Lower leg skin (tissue), 3 donors: ENCODE measurements at regions not wholly inside any gene's neighbourhood (a gene's known extent, or its start where the extent isn't known, plus 50 kb on each side); places are given as distances from the start of the nearest gene placed in this dataset.

Experiments
- POLR2A ChIP-seq, 2 donors: fragments of 450-650 bp; IDR thresholded peaks; one replicate each; pipeline ENCODE4 v1.6.1; 2016 to 2017; ENCODE audit warnings: antibody characterized with exemption in 2 of 2, mild to moderate bottlenecking in 1 of 2, moderate library complexity in 1 of 2
- TF ChIP-seq, protein P1 (sequence below), 3 donors: fragments of 450-650 bp; IDR thresholded peaks; one replicate each; pipeline ENCODE4 v1.5.1; 2016; ENCODE audit warnings: antibody characterized with exemption in 3 of 3, mild to moderate bottlenecking in 3 of 3, moderate library complexity in 2 of 3

GRCh38 chr3:43161684-43162229 lies 55.9 kb upstream of the POMGNT2 start:
- TF ChIP-seq, protein P1, sequence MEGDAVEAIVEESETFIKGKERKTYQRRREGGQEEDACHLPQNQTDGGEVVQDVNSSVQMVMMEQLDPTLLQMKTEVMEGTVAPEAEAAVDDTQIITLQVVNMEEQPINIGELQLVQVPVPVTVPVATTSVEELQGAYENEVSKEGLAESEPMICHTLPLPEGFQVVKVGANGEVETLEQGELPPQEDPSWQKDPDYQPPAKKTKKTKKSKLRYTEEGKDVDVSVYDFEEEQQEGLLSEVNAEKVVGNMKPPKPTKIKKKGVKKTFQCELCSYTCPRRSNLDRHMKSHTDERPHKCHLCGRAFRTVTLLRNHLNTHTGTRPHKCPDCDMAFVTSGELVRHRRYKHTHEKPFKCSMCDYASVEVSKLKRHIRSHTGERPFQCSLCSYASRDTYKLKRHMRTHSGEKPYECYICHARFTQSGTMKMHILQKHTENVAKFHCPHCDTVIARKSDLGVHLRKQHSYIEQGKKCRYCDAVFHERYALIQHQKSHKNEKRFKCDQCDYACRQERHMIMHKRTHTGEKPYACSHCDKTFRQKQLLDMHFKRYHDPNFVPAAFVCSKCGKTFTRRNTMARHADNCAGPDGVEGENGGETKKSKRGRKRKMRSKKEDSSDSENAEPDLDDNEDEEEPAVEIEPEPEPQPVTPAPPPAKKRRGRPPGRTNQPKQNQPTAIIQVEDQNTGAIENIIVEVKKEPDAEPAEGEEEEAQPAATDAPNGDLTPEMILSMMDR (IDR thresholded peaks at IDR 0.05), result no peak
- TF ChIP-seq POLR2A (IDR thresholded peaks at IDR 0.05), result no peak
